Hematopoietic multipotent progenitor cell treated with erythropoietin and hydrocortisone succinate and interleukin-3 and kit ligand, for 17 days (in vitro differentiated cells): ENCODE measurements at regions not wholly inside any gene's neighbourhood (a gene's known extent, or its start where the extent isn't known, plus 50 kb on each side); places are given as distances from the start of the nearest gene placed in this dataset.

Source experiments
- DNase-seq: peaks from one replicate; pipeline ENCODE4 v3.0.0-alpha.2; 2015; ENCODE audit warnings: low spot score

DNA sequence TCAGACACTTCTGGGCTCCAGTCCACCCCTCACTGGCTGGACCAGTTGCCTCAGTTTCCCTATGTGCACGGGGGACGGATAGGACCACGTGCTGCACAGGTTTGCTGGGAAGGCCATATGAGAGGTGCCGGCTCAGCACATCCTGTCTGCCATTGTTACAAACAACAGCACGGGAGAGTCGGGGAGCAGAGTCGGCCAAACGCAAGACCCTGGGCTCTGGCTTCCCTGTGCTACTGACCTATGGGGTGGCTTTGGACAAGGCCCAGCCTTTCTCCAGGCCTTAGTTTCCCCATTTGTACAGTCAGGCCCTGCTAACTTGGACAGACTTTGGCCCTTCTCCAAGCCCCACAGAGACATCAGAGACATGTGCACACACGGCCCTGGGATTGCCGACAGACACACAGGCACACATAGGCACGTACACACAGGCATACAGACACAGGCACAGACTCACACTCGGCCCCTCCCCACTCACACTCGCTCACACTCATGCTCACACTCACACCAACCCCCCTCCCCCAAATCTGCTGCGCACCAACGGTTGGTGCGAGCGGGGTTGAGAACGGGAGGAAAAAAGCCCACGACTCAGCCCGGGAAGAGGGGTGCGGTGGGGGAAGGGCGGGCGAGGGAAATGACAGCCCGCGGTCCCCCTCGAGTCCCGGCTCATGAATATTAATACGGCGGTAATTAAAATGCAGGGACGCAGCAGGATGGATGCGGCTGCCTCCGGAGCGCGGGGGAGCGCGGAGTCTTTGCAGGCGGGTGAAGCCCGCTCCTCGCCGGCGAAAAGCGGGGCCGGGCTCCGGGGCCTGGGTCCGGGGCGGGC, 133.0 kb downstream of the C9orf50 start:
- DNase-seq, result no peak

DNA sequence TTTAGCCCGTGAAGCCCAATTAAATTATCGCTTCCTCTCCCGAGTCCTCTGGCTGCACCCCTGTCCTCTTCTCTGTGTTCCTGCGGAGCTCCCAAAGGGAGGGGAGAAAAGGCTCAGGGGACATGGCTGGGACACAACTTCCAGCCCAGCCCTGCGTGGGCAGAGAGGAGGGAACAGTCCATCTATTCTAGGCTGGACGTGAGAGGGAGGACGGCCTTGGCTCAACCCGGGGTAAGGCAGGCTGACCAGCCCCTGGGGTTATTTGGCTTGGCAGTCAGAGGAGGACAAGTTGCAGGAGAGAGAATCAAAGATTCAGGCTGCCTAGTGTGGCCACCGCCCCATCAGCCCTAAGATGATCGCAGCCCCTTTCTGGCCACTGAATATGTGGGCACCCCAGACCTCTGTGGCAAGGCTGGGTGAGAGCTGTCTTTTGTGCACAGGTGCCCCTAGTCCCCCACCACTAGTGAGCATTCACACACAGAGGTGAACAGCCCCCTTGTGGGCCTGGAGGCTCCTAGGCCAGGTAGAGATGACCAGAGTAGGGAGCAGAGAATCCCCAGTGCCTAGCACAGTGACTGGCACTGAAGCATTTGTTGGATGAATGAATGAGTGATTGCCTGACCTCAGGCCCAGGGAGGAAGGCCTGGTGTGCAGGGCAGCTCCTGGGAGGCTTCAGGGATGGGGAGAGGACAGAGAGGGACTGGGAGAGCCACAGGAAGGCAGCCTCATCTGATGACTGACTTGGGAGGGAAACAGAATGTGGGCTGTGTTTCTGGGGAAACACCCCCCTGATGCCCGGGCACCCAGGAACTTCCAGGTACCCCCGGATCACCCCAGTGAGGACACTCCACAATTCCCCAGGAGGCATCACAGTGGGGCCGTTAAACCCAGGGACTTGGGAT, 133.9 kb downstream of the C9orf50 start:
- DNase-seq, result no peak

DNA sequence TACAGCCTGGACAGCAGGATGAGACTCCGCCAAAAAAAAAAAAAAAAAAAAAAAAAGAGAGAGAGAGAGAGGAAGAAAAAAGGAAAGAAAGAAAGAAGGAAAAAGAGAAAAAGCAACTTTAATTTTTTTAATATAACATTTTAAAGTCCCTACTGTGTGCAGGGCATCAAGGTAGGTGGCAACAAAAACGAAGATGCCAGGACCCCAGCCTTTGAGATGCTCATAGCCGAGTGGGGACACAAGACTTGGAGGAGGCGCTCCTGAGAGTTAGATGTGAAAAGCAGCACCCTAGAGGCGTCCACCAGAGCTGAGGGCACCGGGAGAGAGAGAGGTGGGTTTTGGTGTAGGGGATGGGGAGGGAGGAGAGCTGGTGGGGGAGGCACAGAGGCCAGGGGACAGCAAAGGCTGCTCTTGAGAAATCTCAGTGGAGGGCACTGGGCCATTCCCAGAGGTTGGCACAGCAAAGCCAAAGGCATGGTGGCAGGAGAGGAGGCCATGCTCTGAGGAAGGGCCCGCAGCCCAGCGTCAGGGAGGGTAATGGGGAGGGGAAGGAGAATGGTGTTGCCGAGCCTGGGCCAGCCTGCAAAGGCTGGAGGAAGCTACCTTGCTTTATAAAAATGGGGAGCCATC, 135.6 kb downstream of the C9orf50 start:
- no peak for DNase-seq

DNA sequence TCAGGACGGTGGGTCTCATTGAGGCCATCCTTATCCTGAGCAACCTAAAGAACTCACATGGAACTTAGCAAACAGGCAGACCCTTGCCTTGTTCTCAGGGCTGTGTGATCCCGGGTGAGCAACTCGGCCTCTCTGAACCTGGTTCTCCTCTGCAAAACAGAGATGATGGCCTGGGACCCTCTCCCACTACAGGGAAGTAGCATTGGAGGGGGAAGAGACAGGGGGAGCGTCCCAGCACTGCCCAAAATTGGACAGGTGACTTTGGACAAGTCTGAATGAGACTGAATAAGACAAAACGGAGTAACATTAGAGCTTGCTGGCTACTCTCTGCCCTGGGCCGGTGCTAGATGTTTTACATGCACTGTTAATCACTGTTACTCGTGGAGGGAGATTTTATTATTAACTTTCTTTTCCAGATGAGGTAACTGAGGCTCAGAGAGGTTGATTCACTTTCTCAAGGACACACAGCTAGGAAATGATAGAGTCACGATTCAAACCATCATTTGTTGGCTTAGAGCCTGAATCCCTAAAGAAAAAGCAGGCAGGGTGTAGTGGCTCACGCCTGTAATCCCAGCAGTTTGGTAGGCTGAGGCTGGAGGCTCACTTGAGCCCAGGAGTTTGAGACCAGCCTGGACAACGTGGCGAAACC, 136.4 kb downstream of the C9orf50 start:
- DNase-seq, result no peak

DNA sequence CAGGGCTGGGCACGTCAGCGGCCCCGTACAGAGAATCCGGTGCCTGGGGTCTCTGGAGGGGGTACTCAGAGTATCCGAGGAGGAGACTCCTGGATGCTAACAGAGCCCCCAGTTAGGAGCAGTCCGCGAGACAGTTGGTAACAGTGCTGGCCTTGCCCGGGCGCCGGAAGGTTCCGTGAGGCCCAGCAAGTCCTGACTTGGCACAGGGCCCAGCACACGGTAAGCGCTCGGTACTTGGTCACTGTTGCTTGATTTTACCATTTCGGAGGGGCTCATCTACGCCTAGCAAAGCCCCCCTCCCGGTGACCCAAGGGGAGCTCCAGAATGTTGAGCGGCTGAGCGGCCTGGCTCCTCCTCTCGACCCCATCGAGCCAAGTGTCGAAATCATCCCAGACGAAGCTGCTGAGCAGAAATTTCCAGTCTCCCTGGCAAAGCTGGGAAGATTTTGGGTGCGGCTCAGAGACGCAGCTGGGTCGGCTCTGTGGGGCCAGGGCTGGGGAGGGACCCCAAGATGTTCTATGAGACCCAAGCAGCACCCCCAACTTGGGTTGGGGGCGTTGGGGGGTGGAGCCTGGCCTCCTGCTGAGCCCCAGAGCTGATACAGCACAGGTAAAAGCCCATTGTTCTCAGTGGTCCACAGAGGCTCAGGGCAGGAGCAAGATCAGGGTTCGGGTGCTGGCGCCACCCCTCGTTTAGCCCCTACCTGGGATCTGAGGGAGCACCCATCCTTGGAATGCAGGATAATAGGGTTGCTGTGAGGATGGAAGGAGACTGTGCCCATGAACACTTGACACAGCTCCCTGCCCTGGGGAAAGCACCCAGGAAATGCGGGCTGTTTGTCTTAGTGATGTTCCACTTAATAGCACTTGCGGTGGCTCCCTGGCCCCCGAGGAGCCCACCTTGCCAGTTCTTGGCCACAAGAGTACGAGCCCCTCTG, 137.2 kb downstream of the C9orf50 start:
- DNase-seq, result no peak

- no peak for DNase-seq
Observed at GRCh38 chr9:129482521-129483414, 138.1 kb downstream of the C9orf50 start.

- DNase-seq, result no peak
Observed at GRCh38 chr9:129481810-129482511, 138.9 kb downstream of the C9orf50 start.

GRCh38 chr9:129481424-129481809, 139.5 kb downstream of the C9orf50 start:
- no peak for DNase-seq

GRCh38 chr9:129480745-129481144, 140.2 kb downstream of the C9orf50 start:
- no peak for DNase-seq

GRCh38 chr9:129480227-129480626, 140.7 kb downstream of the C9orf50 start:
- no peak for DNase-seq

GRCh38 chr9:129479631-129480011, 141.3 kb downstream of the C9orf50 start:
- no peak for DNase-seq

DNA sequence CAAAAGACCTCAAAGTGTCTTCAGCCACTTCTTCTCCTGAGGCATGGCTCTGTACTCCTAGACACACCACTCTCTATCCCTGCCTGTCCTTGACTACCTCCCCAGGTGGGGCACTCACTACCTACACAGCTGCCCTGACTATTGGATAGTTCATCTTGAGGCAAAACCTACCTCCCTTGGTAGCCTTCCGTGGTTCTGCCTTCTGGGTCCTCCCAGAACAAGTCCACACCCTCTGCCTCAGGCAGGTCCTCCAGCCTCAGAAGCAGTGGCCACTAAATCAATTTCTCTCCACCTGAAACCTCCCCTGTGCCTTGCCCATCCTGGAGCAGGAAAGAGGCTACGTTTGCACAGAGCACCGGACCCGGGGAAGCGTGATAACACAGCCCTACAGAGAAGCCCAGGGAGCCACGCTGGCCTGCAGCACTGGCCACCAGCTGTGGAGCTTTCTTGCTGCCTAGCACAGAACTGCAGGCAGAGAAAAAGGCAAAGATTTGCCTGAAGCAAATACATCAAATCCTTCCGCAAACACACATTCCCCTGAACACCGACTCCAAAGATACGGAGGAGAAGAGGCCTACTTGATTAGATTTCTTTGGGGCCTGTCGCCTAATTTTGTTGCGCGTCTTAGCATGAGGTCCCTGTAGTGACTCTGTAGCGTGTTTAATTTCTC, 141.8 kb downstream of the C9orf50 start:
- DNase-seq, result no peak

DNA sequence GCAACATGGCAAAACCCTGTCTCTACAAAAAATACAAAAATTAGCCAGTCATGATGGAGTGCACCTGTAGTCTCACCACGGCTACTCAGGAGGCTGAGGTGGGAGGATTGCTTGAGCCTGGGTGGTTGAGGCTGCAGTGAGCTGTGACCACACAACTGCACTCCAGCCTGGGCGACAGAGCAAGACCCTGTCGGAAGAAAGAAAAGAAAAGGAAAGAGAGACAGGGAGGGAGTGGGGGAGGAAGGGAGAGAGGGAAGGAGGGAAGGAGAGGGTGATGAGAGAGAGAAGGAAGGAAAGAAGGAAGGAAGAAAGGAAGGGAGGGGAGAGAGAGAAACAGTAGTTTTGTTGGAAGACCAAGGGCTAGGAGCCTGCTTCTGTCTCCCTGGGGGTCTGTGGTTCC, 142.4 kb downstream of the C9orf50 start:
- DNase-seq, result no peak

DNA sequence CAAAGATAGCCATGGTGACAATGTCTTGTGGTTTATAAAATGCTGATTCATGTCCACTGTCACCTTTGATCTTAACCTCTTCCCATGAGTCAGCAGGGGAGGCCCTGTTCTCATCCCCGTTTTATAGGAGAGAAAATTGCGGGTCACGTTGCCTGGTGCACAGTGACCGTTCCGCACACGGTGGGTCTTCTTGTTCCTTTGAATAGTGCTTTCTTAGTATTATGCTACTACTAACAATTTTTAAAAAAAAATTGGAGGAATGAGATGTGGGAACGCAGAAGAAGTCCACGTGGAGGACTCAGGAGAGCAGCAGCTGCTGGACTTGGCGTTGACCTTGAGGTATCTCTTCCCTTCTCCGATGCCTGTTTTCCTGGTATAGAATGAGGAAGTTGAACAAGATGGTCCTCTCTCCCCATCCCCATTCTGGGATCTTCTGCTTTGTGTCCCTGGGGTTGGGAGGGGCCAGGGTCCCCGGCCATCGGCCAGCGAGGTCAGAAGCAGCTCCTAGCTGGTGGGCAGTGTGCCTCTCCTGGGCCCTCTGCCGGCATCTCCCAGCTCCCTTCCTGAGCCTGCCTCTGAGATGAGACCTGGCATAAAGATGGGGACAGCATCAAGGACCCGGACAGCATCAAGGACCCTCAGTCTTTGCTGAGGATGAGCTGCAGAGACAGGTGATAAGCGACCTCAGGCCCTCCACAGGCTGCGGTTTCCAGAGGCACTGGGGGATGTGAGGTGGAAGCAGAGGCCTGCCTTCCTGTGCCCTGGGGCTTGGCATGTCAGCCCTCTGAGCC, 143.9 kb downstream of the C9orf50 start:
- no peak for DNase-seq

DNA sequence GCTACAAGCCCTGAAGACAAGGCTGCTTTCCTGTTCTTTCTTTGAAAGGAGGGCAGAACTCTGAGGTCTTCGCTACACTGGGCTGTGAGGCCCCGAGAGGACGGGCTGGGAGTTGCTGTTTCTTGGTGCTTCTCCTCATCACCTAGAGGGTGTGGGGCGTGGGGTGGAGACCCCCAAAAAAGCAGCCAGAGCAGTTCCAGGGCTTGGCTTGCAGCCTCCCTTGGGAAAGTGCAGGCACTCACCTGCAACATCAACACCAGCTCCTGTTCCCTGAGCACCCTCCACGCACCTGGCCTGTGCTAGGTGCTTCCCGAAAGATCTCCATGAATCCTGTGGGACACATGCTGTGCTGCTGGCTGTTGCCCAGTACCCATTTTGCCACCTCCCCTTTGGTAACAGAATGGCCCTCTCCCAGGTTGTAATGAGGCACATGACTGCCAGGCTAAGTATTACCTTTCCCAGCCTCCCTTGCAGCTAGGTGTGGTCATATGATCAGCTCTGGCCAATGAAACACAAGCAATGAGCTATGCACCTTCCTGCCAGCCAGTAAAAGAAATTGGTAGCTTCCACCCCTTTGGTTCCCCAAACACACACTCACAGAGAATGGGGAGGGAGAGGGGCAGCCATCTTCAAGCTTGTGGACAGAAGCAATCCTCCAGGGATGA, 146.0 kb downstream of the C9orf50 start:
- no peak for DNase-seq

DNA sequence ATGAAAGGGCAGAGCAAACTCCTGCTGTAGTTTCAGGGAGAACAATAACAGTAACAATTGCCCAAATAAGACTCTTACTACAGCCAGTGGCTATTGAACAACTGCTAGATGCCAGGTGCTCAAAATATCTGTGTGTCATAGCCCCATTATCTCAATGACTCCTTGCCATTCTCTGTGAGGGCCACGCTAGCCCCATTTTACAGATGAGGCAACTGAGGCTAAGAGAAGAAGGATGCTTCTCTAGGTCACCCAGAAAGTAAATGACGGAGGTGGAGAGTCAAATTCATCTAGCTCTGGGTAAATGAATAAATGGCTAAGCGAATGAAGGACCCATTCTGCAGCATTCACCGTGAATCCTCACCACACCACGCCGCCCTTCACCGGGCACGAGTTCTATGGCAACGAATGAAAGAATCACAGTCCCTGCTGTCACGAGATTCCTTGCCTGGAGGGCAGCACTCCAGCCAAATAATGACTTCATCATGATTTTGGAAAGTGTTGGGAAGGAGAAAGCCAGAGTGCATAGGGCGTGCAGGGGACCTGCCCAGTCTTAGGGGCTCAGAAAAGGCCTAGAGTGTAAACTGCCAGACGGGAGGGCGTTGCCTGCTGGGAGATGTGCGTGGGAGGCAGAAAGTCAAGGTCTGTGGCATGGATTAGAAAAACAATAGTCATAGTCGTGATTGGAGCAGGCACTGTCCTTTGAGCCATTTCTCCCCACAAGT, 147.2 kb downstream of the C9orf50 start:
- DNase-seq, result no peak

DNA sequence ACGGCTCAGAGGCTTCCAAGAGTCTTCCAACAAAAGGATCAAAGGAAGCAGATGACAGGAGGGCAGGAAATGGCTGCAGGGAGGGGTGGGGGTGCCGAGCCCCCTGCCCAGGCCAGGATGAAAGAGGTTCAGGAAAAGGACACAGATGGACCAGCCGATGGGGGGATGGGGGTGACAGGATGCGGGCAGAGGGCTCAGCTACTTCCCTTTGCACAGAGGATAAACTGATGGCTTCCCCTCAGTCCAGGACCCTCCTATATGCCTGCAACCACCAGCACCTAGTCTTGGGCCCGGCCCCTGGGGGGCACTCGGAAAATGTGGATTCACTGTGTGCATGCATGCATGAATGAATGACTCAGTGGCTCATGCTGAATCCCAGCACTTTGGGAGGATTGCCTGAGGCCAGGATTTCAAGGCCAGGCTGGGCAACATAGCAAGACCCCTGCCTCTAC, 148.2 kb downstream of the C9orf50 start:
- no peak for DNase-seq
